ENCODE measurements at regions not wholly inside any gene's neighbourhood (a gene's known extent, or its start where the extent isn't known, plus 50 kb on each side); places are given as distances from the start of the nearest gene placed in this dataset.

DNA sequence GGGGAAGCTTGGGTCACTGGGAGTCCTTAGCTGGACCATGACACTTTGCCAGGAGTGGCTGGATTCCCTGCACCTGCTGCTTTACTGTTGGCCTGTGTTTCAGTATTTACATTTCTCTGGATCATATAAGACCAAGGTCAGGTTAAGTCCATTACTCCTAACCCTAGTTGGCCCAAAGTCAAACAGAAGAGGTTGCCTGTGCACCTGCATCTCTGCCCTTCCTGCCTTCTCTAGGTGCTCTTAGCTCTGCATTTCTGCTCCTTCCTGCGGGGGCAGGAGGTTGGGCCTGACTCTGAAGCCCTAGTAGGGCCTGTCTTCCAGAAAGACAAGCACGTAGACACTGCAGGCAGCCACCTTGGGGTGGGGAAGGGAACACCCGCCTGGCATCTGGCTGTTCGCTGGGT is 124.3 kb downstream of the RPLP1 start:
- Mint-ChIP-seq H3K27ac (no peak overlapping the region), H3K36me3 (ENCODE audit: low read depth) (no peaks in the 10 kb centered on the region), H3K9me3 (no peaks in the 10 kb centered on the region), H3K27me3 (ENCODE audit: low read depth) (peaks cover 7% of the 10 kb centered on the region), H3K4me1 (ENCODE audit: low read depth) (peaks cover 29% of the 10 kb centered on the region), H3K4me3 (ENCODE audit: low read depth) (no peak overlapping the region)
- intact Hi-C loops (cut with micrococcal nuclease), result loop anchor here (5.0 to 10.0 kb wide), 2 partner anchors 135 to 678 kb away; no protein-coding TSS in a partner anchor
- no peak for DNase-seq (ENCODE audit: low spot score)

DNA sequence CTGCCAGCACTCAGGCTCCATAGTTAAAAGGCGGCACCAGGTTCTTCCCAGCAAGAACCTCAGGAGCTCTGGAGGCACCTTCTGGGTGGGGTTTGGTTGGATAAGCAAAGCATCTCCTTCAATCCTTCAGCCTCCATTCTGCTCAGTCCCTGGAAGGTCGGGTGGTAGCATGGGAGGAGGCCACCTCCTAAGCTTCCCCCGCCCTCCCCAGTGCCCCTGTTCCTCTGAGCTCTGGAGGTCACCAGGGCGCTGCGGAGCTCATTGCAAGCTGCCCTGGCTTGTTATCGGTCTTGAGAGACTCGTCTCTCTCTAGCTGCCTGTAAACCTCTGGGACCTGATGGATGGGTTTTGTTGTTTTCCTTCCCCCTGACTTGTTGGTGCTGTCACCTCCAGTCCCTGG is 124.8 kb downstream of the RPLP1 start:
- no peak for DNase-seq (ENCODE audit: low spot score)
- Mint-ChIP-seq H3K27ac (no peak overlapping the region), H3K4me1 (ENCODE audit: low read depth) (peaks cover 29% of the 10 kb centered on the region), H3K9me3 (no peaks in the 10 kb centered on the region), H3K36me3 (ENCODE audit: low read depth) (no peaks in the 10 kb centered on the region), H3K27me3 (ENCODE audit: low read depth) (peaks cover 5% of the 10 kb centered on the region), H3K4me3 (ENCODE audit: low read depth) (no peak overlapping the region)
- intact Hi-C loops (cut with micrococcal nuclease), result loop anchor here (5.0 to 10.0 kb wide), 2 partner anchors 135 to 677 kb away; no protein-coding TSS in a partner anchor

- H3K36me3 Mint-ChIP-seq (ENCODE audit: low read depth), result no peaks in the 10 kb centered on the region
- peaks cover 4% of the 10 kb centered on the region for H3K27me3 Mint-ChIP-seq (ENCODE audit: low read depth)
- no peaks in the 10 kb centered on the region for H3K9me3 Mint-ChIP-seq
- peaks cover 29% of the 10 kb centered on the region for H3K4me1 Mint-ChIP-seq (ENCODE audit: low read depth)
- H3K4me3 Mint-ChIP-seq (ENCODE audit: low read depth), result no peak overlapping the region
- no peak overlapping the region for H3K27ac Mint-ChIP-seq
- intact Hi-C loops (cut with micrococcal nuclease), result loop anchor here (5.0 to 10.0 kb wide), 2 partner anchors 134 to 677 kb away; no protein-coding TSS in a partner anchor
- DNase-seq (ENCODE audit: low spot score), result no peak
These were observed 125.6 kb downstream of the RPLP1 start for GRCh38 chr15:69578252-69578651.

- Mint-ChIP-seq H3K36me3 (ENCODE audit: low read depth) (no peaks in the 10 kb centered on the region), H3K27ac (no peak overlapping the region), H3K4me1 (ENCODE audit: low read depth) (peaks cover 30% of the 10 kb centered on the region), H3K27me3 (ENCODE audit: low read depth) (peaks cover 4% of the 10 kb centered on the region), H3K9me3 (no peaks in the 10 kb centered on the region), H3K4me3 (ENCODE audit: low read depth) (no peak overlapping the region)
- no peak for DNase-seq (ENCODE audit: low spot score)
- intact Hi-C loops (cut with micrococcal nuclease), result loop anchor here (5.0 to 10.0 kb wide), 2 partner anchors 133 to 676 kb away; no protein-coding TSS in a partner anchor
These were observed 126.4 kb downstream of the RPLP1 start for GRCh38 chr15:69578787-69579583.

DNA sequence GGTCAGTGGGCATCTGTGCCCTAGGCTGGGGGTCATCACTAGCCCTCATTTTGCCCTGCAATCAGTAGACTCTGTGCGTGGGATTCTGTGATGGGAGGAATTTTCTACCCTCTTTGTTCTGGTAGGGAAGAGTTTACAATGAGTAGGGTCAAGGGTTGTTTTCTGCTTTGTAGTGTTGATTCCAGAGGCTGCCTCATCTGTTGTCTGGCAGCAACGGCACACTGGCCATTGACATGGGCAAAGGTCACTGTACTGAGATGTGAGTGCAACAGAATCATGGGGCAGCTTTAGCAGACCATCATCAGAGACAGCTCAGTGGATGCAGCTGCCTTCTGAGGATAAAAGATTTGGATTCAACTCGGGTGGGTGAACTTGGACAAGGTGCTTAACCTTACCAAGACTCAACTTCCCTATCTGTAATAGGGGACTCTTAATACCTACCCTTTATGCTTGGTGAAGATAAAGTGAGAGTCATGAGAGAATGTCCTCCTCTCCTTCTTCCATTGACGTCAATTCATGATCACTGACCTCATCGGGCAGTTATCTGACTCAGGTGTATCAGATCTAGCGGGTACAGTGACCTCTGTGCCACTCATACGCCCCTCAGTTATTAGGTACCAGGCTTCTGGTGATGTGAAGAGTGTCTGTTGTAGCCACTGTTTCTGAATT is 127.5 kb downstream of the RPLP1 start:
- no peaks in the 10 kb centered on the region for H3K36me3 Mint-ChIP-seq (ENCODE audit: low read depth)
- peaks cover 20% of the 10 kb centered on the region for H3K4me1 Mint-ChIP-seq (ENCODE audit: low read depth)
- peaks cover 4% of the 10 kb centered on the region for H3K27me3 Mint-ChIP-seq (ENCODE audit: low read depth)
- H3K9me3 Mint-ChIP-seq, result no peaks in the 10 kb centered on the region
- no peak overlapping the region for H3K27ac Mint-ChIP-seq
- no peak for DNase-seq (ENCODE audit: low spot score)
- intact Hi-C loops (cut with micrococcal nuclease), result loop anchor here (5.0 to 10.0 kb wide), 2 partner anchors 132 to 675 kb away; no protein-coding TSS in a partner anchor
- H3K4me3 Mint-ChIP-seq (ENCODE audit: low read depth), result no peak overlapping the region

GRCh38 chr15:69583626-69584025 is 131.0 kb downstream of the RPLP1 start:
- H3K36me3 Mint-ChIP-seq (ENCODE audit: low read depth), result no peaks in the 10 kb centered on the region
- intact Hi-C loops (cut with micrococcal nuclease), result no loop called here
- no peak for DNase-seq (ENCODE audit: low spot score)
- H3K9me3 Mint-ChIP-seq, result no peaks in the 10 kb centered on the region
- peaks cover 9% of the 10 kb centered on the region for H3K4me1 Mint-ChIP-seq (ENCODE audit: low read depth)
- peaks cover 2% of the 10 kb centered on the region for H3K27me3 Mint-ChIP-seq (ENCODE audit: low read depth)
- H3K4me3 Mint-ChIP-seq (ENCODE audit: low read depth), result no peak overlapping the region
- no peak overlapping the region for H3K27ac Mint-ChIP-seq

DNA sequence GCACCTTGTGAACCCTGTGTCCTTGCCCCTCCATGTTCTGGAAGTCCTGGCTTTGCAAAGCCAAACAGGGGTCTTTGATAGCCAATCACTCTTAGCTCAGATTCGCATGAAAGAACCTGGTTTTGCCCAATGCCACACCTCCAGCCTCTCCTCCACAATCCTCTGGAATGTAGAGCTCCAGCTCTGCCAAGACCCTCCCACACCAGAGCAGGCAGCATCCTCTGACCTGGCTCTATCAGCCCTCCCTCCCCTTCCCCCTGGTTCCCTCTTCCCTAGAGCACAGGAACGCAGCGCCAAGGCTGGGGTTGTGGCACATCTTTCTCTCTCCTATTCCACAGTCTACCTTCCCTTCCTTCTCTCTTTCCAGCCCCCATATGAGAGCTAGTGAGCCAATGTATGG is 133.3 kb downstream of the RPLP1 start:
- no peak overlapping the region for H3K4me3 Mint-ChIP-seq (ENCODE audit: low read depth)
- no peaks in the 10 kb centered on the region for H3K9me3 Mint-ChIP-seq
- no peaks in the 10 kb centered on the region for H3K36me3 Mint-ChIP-seq (ENCODE audit: low read depth)
- DNase-seq (ENCODE audit: low spot score), result no peak
- no peaks in the 10 kb centered on the region for H3K27me3 Mint-ChIP-seq (ENCODE audit: low read depth)
- intact Hi-C loops (cut with micrococcal nuclease), result no loop called here
- peaks cover 9% of the 10 kb centered on the region for H3K4me1 Mint-ChIP-seq (ENCODE audit: low read depth)
- H3K27ac Mint-ChIP-seq, result no peak overlapping the region

DNA sequence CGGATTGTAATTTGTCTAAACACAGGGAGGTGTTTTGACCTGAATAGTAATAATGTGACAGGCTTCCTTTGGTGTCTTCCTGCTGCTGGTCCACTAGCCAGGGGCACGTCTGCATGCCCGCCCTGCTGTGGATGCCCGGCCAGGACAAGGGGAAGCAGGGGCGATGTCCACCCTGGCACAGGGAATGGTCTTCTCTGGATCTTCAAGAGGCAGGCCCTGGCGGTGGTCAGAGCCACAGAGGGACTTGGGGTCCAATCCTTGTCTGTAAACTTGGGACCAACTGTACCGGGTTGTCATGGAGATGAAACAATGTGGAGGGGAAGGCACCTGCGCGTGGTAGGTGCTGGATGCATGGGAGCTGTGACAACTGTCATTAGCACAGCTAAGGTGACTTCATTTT is 134.1 kb downstream of the RPLP1 start:
- peaks cover 9% of the 10 kb centered on the region for H3K4me1 Mint-ChIP-seq (ENCODE audit: low read depth)
- DNase-seq (ENCODE audit: low spot score), result no peak
- no peak overlapping the region for H3K27ac Mint-ChIP-seq
- intact Hi-C loops (cut with micrococcal nuclease), result no loop called here
- H3K9me3 Mint-ChIP-seq, result no peaks in the 10 kb centered on the region
- no peak overlapping the region for H3K4me3 Mint-ChIP-seq (ENCODE audit: low read depth)
- no peaks in the 10 kb centered on the region for H3K36me3 Mint-ChIP-seq (ENCODE audit: low read depth)
- no peaks in the 10 kb centered on the region for H3K27me3 Mint-ChIP-seq (ENCODE audit: low read depth)

GRCh38 chr15:69587723-69588426 is 135.3 kb downstream of the RPLP1 start:
- no peaks in the 10 kb centered on the region for H3K27me3 Mint-ChIP-seq (ENCODE audit: low read depth)

DNA sequence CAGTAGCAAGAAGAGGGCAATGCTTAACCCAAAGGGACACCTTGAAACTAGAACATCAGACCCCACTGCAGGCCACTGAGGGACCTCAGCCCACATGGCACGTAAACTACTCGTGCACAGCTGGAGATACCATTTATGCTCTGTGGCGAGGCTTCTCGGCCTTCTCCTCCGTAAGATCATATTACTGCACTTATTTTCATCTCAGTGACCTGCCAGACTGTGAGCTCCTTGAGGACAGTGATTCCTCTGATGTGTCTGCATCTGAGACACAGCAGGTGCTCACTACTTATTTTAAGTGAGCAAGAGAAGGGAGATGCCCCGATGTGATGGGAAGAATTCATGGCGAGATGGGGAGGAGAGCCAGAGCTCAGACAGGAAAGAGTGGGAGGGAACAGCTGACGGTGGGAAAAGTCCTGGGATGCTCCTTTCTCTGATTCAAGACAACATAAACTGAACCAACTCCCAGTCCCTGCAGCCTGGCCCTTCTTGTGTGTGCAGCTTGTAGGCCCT is 137.6 kb downstream of the RPLP1 start:
- H3K27ac Mint-ChIP-seq, result no peak overlapping the region
- intact Hi-C loops (cut with micrococcal nuclease), result no loop called here
- H3K4me3 Mint-ChIP-seq (ENCODE audit: low read depth), result no peak overlapping the region
- H3K4me1 Mint-ChIP-seq (ENCODE audit: low read depth), result peaks cover 5% of the 10 kb centered on the region
- H3K27me3 Mint-ChIP-seq (ENCODE audit: low read depth), result peaks cover 2% of the 10 kb centered on the region
- no peaks in the 10 kb centered on the region for H3K36me3 Mint-ChIP-seq (ENCODE audit: low read depth)
- H3K9me3 Mint-ChIP-seq, result no peaks in the 10 kb centered on the region
- no peak for DNase-seq (ENCODE audit: low spot score)

More at GRCh38 chr15:69587723-69588426, 135.3 kb downstream of the RPLP1 start:
- Mint-ChIP-seq H3K36me3 (ENCODE audit: low read depth) (no peaks in the 10 kb centered on the region), H3K4me1 (ENCODE audit: low read depth) (peaks cover 9% of the 10 kb centered on the region), H3K27ac (no peak overlapping the region), H3K9me3 (no peaks in the 10 kb centered on the region), H3K4me3 (ENCODE audit: low read depth) (no peak overlapping the region)
- intact Hi-C loops (cut with micrococcal nuclease), result no loop called here
- no peak for DNase-seq (ENCODE audit: low spot score)

DNA sequence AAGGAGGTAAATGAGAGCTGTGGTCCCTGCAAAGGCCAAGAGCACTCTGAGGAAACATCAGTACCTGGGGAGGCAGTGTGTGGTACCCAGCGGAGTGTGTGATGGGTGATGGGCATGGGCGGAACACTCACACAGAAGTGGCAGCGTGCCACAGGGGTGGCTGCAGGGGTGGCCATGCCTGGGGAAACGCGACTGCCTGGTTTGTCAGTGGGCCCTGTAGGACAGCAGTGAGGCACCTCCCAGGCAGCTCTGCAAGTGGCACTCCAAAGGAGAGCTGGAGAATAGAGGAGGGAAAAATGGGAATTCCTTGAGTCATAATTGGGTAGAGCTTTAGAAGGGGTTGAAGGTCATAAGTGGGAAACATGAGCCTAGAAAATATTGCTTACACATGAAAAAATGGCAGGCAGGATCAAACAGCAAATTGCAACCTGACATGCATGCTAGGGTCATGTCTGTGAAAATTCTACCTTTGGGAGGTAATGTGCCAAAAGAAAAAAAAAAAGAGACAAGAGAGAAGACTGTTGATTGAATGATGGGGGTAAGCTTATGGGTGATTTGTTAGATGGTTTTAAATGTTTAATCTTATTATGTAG is 138.4 kb downstream of the RPLP1 start:
- H3K9me3 Mint-ChIP-seq, result no peaks in the 10 kb centered on the region
- DNase-seq (ENCODE audit: low spot score), result no peak
- H3K27me3 Mint-ChIP-seq (ENCODE audit: low read depth), result peaks cover 6% of the 10 kb centered on the region
- peaks cover 5% of the 10 kb centered on the region for H3K4me1 Mint-ChIP-seq (ENCODE audit: low read depth)
- intact Hi-C loops (cut with micrococcal nuclease), result no loop called here
- no peak overlapping the region for H3K27ac Mint-ChIP-seq
- no peak overlapping the region for H3K4me3 Mint-ChIP-seq (ENCODE audit: low read depth)
- no peaks in the 10 kb centered on the region for H3K36me3 Mint-ChIP-seq (ENCODE audit: low read depth)

DNA sequence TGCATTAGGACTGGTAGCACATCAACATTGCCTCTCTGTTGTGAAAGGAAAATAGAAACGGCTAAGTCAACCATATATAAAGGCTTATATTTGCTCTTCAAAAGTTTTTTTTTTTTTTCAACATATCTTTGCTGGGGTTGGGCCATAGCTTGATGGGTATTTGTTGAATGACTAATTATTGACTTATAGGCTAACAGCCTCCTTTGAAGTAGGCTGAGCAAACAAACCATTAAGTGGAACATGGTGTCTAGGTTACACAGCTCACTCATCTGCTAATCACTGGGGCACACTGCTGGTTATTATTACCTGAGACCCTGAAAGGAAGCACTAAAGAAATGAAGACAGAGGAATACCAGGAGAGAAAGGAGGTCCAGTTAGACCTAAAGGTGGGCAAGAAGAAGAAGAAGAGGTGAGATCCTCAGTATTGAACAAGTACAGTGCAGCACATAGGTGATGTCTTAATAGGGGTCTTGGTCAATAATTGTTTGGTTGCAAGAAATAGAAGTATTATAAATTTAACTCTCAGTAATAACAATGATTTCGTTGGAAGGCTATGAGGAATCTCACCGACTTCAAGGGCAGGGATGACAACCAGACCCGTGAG is 139.4 kb downstream of the RPLP1 start:
- H3K27ac Mint-ChIP-seq, result no peak overlapping the region
- intact Hi-C loops (cut with micrococcal nuclease), result no loop called here
- H3K4me3 Mint-ChIP-seq (ENCODE audit: low read depth), result no peak overlapping the region
- peaks cover 5% of the 10 kb centered on the region for H3K4me1 Mint-ChIP-seq (ENCODE audit: low read depth)
- no peak for DNase-seq (ENCODE audit: low spot score)
- no peaks in the 10 kb centered on the region for H3K9me3 Mint-ChIP-seq
- H3K36me3 Mint-ChIP-seq (ENCODE audit: low read depth), result no peaks in the 10 kb centered on the region
- peaks cover 7% of the 10 kb centered on the region for H3K27me3 Mint-ChIP-seq (ENCODE audit: low read depth)
